Transverse colon (tissue), 4 donors: ENCODE measurements at regions not wholly inside any gene's neighbourhood (a gene's known extent, or its start where the extent isn't known, plus 50 kb on each side); places are given as distances from the start of the nearest gene placed in this dataset.

ENCODE experiments used
- CTCF ChIP-seq, 5 experiments: fragments of 200-600 bp in 3 of 5; fragments of 450-650 bp in 2 of 5; sonication (generic) in 3 of 5; IDR thresholded peaks; 1 replicate in 2 of 5; 2 replicates in 3 of 5; pipeline ENCODE4 v1.5.1; 2016 to 2017; ENCODE audit warnings: antibody characterized with exemption in 5 of 5, inconsistent platforms in 3 of 5, mild to moderate bottlenecking in 2 of 5, moderate library complexity in 1 of 5
- POLR2A ChIP-seq: fragments of 450-650 bp; IDR thresholded peaks from one replicate; pipeline ENCODE4 v1.6.1; 2016; ENCODE audit warnings: antibody characterized with exemption, mild to moderate bottlenecking, moderate library complexity
- POLR2AphosphoS5 ChIP-seq, 3 donors: sonication (generic); formaldehyde crosslinking; IDR thresholded peaks; one replicate each; pipeline ENCODE4 v1.6.1; 2016; ENCODE audit warnings: antibody characterized with exemption in 3 of 3

- TF ChIP-seq CTCF (IDR thresholded peaks at IDR 0.05) (no peak), POLR2A (no peak), POLR2AphosphoS5 (IDR thresholded peaks at IDR 0.05) (no peak)
Measured at GRCh38 chr1:219076326-219076937, 97.2 kb upstream of the LYPLAL1 start.
